Activated T-cell treated with anti-CD3 and anti-CD28 coated beads for 4 hours (primary cell): ENCODE measurements at regions not wholly inside any gene's neighbourhood (a gene's known extent, or its start where the extent isn't known, plus 50 kb on each side); places are given as distances from the start of the nearest gene placed in this dataset.
"Not testable (repeated sequence)": the region's sequence is repeated elsewhere in the genome, so short reads cannot be mapped to it uniquely, and the experiment has no call there.

Source experiments
- DNase-seq: peaks from one replicate; pipeline ENCODE4 v3.0.0-alpha.2; 2020

- no peak for DNase-seq
Measured at GRCh38 chr5:74499256-74500050, 141.1 kb downstream of the ENC1 start.

GRCh38 chr5:74497706-74498105 lies 142.8 kb downstream of the ENC1 start:
- DNase-seq: no peak

GRCh38 chr5:74493411-74493810 lies 147.1 kb downstream of the ENC1 start:
- DNase-seq: no peak

GRCh38 chr5:74492230-74492629 lies 148.3 kb downstream of the ENC1 start:
- no peak for DNase-seq

GRCh38 chr5:74491586-74491985 lies 148.9 kb downstream of the ENC1 start:
- no peak for DNase-seq

GRCh38 chr5:74490814-74491213 lies 149.7 kb downstream of the ENC1 start:
- DNase-seq: no peak

GRCh38 chr5:74482990-74483389 lies 157.5 kb downstream of the ENC1 start:
- no peak for DNase-seq

GRCh38 chr5:74482523-74482922 lies 158.0 kb downstream of the ENC1 start:
- no peak for DNase-seq

- not testable (repeated sequence) for DNase-seq
Measured at GRCh38 chr5:74481357-74481756, 159.2 kb downstream of the ENC1 start.

- DNase-seq: no peak
Measured at GRCh38 chr5:74480201-74480600, 160.3 kb downstream of the ENC1 start.

GRCh38 chr5:74478328-74478727 lies 162.2 kb downstream of the ENC1 start:
- no peak for DNase-seq

GRCh38 chr5:74477761-74478160 lies 162.8 kb downstream of the ENC1 start:
- DNase-seq: no peak

- no peak for DNase-seq
Measured at GRCh38 chr5:74476819-74477453, 163.6 kb downstream of the ENC1 start.

GRCh38 chr5:74476046-74476818 lies 164.3 kb downstream of the ENC1 start:
- no peak for DNase-seq

GRCh38 chr5:74471875-74472274 lies 168.7 kb downstream of the ENC1 start:
- DNase-seq: no peak

- DNase-seq: no peak
Measured at GRCh38 chr5:74469234-74469994, 171.1 kb downstream of the ENC1 start.

- no peak for DNase-seq
Measured at GRCh38 chr5:74468421-74468820, 172.1 kb downstream of the ENC1 start.

- no peak for DNase-seq
Measured at GRCh38 chr5:74465724-74466123, 174.8 kb downstream of the ENC1 start.

GRCh38 chr5:74464512-74465209 lies 175.9 kb downstream of the ENC1 start:
- DNase-seq: no peak

GRCh38 chr5:74462356-74462755 lies 178.2 kb downstream of the ENC1 start:
- no peak for DNase-seq

GRCh38 chr5:74461251-74461650 lies 179.3 kb downstream of the ENC1 start:
- no peak for DNase-seq

GRCh38 chr5:74460694-74461093 lies 179.8 kb downstream of the ENC1 start:
- no peak for DNase-seq
